Mucosa of rectum (tissue), 2 donors: ENCODE measurements at regions not wholly inside any gene's neighbourhood (a gene's known extent, or its start where the extent isn't known, plus 50 kb on each side); places are given as distances from the start of the nearest gene placed in this dataset.

Source experiments
- H3K27ac ChIP-seq, 2 donors: one replicate each; pipeline ENCODE4 v1.7.0; 2013; ENCODE audit warnings: inconsistent platforms in 2 of 2, low read depth in 2 of 2, low read length in 2 of 2
- H3K27me3 ChIP-seq, 2 donors: one replicate each; pipeline ENCODE4 v1.7.0; 2013; ENCODE audit warnings: low read length in 2 of 2; ENCODE audit not compliant: control insufficient read depth in 2 of 2, insufficient read depth in 2 of 2
- H3K36me3 ChIP-seq, 2 donors: one replicate each; pipeline ENCODE4 v1.7.0; 2013; ENCODE audit warnings: low read length in 2 of 2; ENCODE audit not compliant: control insufficient read depth in 2 of 2, insufficient read depth in 2 of 2
- H3K4me1 ChIP-seq, 2 donors: one replicate each; pipeline ENCODE4 v1.7.0; 2013; ENCODE audit warnings: low read length in 2 of 2, mild to moderate bottlenecking in 1 of 2; ENCODE audit not compliant: control insufficient read depth in 2 of 2, insufficient read depth in 2 of 2
- H3K4me3 ChIP-seq, 2 donors: one replicate each; pipeline ENCODE4 v1.7.0; 2013; ENCODE audit warnings: low read length in 2 of 2
- H3K9ac ChIP-seq, 2 donors: one replicate each; pipeline ENCODE4 v1.7.0; 2013; ENCODE audit warnings: low read length in 2 of 2, low read depth in 1 of 2, mild to moderate bottlenecking in 1 of 2
- H3K9me3 ChIP-seq, 2 donors: one replicate each; pipeline ENCODE4 v1.7.0; 2013; ENCODE audit warnings: low read length in 2 of 2; ENCODE audit not compliant: control insufficient read depth in 2 of 2
- donor health status: healthy.
- donor health status: Normal muscosa, but diverticular disease.

- Histone ChIP-seq H3K36me3 (no peaks in the 10 kb centered on the region), H3K4me1 (no peaks in the 10 kb centered on the region), H3K9ac (no peak overlapping the region), H3K9me3 (no peaks in the 10 kb centered on the region), H3K4me3 (no peak overlapping the region), H3K27me3 (no peaks in the 10 kb centered on the region), H3K27ac (no peak overlapping the region)
Observed at GRCh38 chr16:64498363-64498762, 623.5 kb downstream of the CDH11 start.

- no peak overlapping the region for H3K27ac ChIP-seq
- H3K4me1 ChIP-seq = no peaks in the 10 kb centered on the region
- no peaks in the 10 kb centered on the region for H3K36me3 ChIP-seq
- H3K4me3 ChIP-seq = no peak overlapping the region
- H3K27me3 ChIP-seq = no peaks in the 10 kb centered on the region
- H3K9ac ChIP-seq = no peak overlapping the region
- no peaks in the 10 kb centered on the region for H3K9me3 ChIP-seq
Observed at GRCh38 chr16:64493709-64494108, 628.2 kb downstream of the CDH11 start.

DNA sequence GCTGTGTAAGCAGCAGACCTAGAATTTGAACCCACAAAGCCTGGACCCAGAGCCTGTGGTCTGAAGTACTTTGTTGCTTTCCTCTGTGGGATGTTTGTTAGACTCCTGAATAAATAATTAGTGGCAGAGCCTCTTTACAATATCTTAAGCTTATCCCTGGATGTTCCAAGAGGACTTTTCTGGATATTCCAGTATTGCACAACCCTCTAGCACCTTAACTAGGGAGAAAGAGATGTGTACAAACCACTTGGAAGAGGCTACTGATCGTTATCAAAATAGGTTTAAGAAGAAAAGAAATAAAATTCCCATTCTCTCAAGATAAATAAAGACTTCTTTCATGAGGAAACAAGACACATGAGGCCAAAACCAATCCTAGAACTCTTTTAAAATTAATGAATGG, 632.4 kb downstream of the CDH11 start:
- Histone ChIP-seq H3K9me3 (no peaks in the 10 kb centered on the region), H3K27me3 (no peaks in the 10 kb centered on the region), H3K27ac (no peak overlapping the region), H3K4me3 (no peak overlapping the region), H3K9ac (no peak overlapping the region), H3K4me1 (no peaks in the 10 kb centered on the region), H3K36me3 (no peaks in the 10 kb centered on the region)

GRCh38 chr16:64486561-64486960, 635.3 kb downstream of the CDH11 start:
- Histone ChIP-seq H3K4me3 (no peak overlapping the region), H3K9ac (no peak overlapping the region), H3K4me1 (no peaks in the 10 kb centered on the region), H3K9me3 (no peaks in the 10 kb centered on the region), H3K36me3 (no peaks in the 10 kb centered on the region), H3K27me3 (no peaks in the 10 kb centered on the region), H3K27ac (no peak overlapping the region)

GRCh38 chr16:64481497-64481896, 640.4 kb downstream of the CDH11 start:
- H3K9ac ChIP-seq = no peak overlapping the region

DNA sequence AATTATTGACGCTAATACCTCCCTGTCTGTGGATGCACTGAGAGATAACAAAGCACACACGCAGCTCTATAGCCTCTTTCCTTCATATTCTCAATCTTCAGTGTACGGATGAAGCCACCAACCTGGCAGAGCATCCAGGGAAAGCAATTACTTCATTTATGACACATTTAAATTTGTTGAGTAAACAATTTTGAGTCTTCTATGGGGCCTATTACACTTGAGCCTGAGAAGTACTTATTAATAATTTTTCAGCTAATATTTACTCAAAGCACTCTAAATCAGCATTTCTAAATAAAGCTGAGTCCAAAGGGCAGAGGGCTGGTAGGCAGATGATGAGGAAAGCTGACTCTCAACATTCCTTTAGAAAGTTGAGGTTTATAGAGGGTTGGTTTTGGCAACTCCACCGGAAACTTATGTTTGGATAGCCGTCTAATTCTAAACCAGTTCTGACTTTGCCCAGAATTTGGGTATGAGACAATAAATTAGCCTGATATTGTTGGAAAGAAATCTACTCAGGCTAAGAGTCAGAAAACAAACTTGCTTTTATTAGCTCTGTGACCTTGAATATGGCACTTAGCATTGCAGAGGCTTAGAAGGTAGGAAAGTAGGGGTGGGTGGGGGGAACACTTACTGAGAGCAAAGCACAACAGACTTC, 643.5 kb downstream of the CDH11 start:
- Histone ChIP-seq H3K9ac (no peak overlapping the region), H3K4me1 (no peaks in the 10 kb centered on the region), H3K9me3 (no peaks in the 10 kb centered on the region), H3K4me3 (no peak overlapping the region), H3K27me3 (no peaks in the 10 kb centered on the region), H3K36me3 (no peaks in the 10 kb centered on the region), H3K27ac (no peak overlapping the region)

More at GRCh38 chr16:64481497-64481896, 640.4 kb downstream of the CDH11 start:
- no peaks in the 10 kb centered on the region for H3K36me3 ChIP-seq
- no peaks in the 10 kb centered on the region for H3K27me3 ChIP-seq
- no peak overlapping the region for H3K4me3 ChIP-seq
- no peaks in the 10 kb centered on the region for H3K4me1 ChIP-seq
- H3K9me3 ChIP-seq = no peaks in the 10 kb centered on the region
- no peak overlapping the region for H3K27ac ChIP-seq

- Histone ChIP-seq H3K4me3 (no peak overlapping the region), H3K4me1 (no peaks in the 10 kb centered on the region), H3K27ac (no peak overlapping the region), H3K9ac (no peak overlapping the region), H3K9me3 (no peaks in the 10 kb centered on the region), H3K36me3 (no peaks in the 10 kb centered on the region), H3K27me3 (no peaks in the 10 kb centered on the region)
Observed at GRCh38 chr16:64475627-64476351, 646.1 kb downstream of the CDH11 start.

DNA sequence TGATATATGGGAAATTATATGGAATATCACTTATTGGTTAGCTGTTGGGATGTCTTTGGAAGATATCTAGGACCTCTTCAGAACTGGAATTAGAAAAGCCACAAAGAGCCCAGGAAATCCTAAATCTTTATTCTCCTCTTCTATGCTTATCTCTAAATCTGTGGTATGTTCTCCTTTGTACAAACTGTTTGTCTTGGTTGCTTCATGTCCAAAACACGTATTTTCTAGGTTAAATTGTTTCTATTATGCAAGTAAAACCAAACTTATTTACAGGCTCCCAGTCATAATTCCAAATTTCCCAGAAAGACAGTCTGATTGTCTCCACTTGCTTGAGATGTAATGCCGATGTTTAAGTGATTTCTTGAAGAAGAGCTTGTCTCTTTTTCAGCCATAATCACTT, 650.9 kb downstream of the CDH11 start:
- Histone ChIP-seq H3K36me3 (no peaks in the 10 kb centered on the region), H3K9ac (no peak overlapping the region), H3K4me1 (no peaks in the 10 kb centered on the region), H3K9me3 (no peaks in the 10 kb centered on the region), H3K27me3 (no peaks in the 10 kb centered on the region), H3K27ac (no peak overlapping the region), H3K4me3 (no peak overlapping the region)

- no peak overlapping the region for H3K4me3 ChIP-seq
- no peaks in the 10 kb centered on the region for H3K9me3 ChIP-seq
- H3K9ac ChIP-seq = no peak overlapping the region
- no peaks in the 10 kb centered on the region for H3K4me1 ChIP-seq
- no peaks in the 10 kb centered on the region for H3K27me3 ChIP-seq
- H3K27ac ChIP-seq = no peak overlapping the region
- no peaks in the 10 kb centered on the region for H3K36me3 ChIP-seq
Observed at GRCh38 chr16:64469906-64470702, 651.8 kb downstream of the CDH11 start.

- Histone ChIP-seq H3K27me3 (no peaks in the 10 kb centered on the region), H3K27ac (no peak overlapping the region)
Observed at GRCh38 chr16:64469351-64469750, 652.5 kb downstream of the CDH11 start.

More at GRCh38 chr16:64469351-64469750, 652.5 kb downstream of the CDH11 start:
- Histone ChIP-seq H3K4me3 (no peak overlapping the region), H3K4me1 (no peaks in the 10 kb centered on the region), H3K9me3 (no peaks in the 10 kb centered on the region), H3K36me3 (no peaks in the 10 kb centered on the region), H3K9ac (no peak overlapping the region)
